Left colon (tissue), 2 donors: ENCODE measurements at regions not wholly inside any gene's neighbourhood (a gene's known extent, or its start where the extent isn't known, plus 50 kb on each side); places are given as distances from the start of the nearest gene placed in this dataset.

Experiments used
- ATAC-seq: fragments of 200-7000 bp; cut with Tn5 transposase; one replicate; pipeline ENCODE4 v1.9.1; 2020; ENCODE audit warnings: mild to moderate bottlenecking, moderate library complexity
- DNase-seq, 2 donors: peaks; one replicate each; pipeline ENCODE4 v3.0.0-alpha.2; 2020
- intact Hi-C, 2 donors: fragments of 100-400 bp; cut with DNase I in 1 of 2; cut with micrococcal nuclease in 1 of 2; formaldehyde crosslinking; loops; one replicate each; pipeline versions ENCODE4 v1.11.2 to v1.14.0; 2022; cut with DNase I, micrococcal nuclease
- donor health status: DM: no; HTN: no; CAD: no.
- donor health status: DM: yes; HTN: yes; CAD: no.

DNA sequence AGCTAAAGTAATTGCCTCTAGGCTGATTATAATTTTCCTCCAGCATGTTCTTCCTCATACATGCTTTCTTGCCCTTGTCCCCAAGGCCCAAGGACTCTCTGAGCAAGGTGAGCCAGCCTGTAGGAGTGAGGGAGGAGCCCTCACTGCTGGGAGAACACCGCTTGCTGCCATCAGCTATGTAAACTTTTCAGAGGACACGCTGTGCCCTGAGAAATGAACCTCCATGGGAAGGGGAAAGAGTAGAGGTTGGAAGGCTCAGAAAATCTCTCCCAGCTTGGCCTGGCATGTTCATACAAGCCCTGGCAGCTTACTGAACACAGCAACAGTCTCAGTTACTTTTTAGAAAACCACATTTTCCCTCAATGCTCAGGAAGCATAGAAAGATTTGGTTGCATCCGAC, 103.0 kb upstream of the SLC24A5 start:
- DNase-seq = no peak
- peak; percentile 75 for ATAC-seq
- intact Hi-C loops = no loop called here

DNA sequence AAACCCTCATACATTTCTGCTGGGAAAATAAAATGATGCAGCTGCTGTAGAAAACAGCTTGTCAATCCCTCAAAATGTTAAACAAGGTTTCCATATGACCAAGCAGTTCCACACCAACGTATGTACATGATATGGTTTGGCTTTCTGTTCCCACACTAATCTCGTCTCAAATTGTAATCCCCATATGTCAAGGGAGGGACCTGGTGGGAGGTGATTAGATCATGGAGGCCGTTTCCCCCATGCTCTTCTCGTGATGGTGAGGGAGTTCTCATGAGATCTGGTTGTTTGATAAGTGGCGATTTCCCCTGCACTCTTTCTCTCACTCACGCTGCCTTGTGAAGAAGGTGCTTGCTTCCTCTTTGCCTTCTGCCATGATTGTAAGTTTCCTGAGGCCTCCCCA, 100.6 kb upstream of the SLC24A5 start:
- intact Hi-C loops = no loop called here
- no peak for DNase-seq
- no peak for ATAC-seq

DNA sequence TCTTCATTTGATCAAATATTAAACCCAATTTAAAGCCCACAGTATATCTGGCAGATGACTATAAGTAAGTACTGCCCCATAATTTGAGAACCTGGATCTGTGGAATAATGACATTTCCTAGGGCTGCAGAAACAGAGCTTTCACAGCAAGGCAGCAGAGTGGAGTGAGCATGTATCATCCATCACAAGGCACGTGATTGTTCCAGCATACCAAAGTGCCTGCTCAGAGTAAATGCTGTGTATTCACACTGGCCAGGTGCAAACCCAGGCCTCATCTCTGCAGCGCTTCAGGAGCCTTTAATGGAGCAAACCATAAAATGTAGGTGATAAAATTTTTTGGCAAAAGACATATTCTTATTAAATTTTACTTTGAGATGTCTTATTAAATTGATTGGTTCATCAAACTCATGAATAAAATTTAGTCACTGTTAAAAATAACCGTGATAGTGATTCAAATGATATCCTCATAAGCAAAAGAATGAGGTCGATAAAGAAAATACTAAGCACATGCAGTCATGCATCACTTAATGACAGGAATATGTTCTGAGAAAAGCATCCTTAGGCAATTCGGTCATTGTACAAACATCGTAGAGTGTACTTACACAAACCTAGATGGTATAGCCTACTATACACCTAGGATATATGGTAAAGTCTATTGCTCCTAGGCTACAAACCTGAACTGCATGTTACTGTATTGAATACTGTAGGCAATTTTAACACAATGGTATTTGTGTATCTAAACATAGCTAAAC, 99.3 kb upstream of the SLC24A5 start:
- intact Hi-C loops = no loop called here
- no peak for ATAC-seq
- DNase-seq = no peak

DNA sequence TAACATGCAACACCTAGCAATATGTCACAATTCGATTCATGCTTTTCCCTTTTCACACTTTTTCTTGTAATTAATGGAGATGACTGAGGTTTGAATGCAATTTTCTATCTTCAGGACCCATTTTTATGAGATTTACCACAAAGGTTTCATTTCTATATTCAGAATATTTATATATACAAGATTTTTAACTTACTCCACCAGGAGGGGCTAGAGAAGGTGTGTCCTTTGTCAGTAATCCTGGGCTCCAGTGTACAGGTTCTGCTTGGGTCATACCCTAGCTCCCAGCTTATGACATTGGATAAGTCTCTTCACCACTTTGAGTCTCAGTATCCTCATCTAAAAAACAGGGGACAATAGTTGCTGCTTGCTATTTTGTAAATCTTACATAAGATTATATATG, 95.7 kb upstream of the SLC24A5 start:
- no peak for ATAC-seq
- no peak for DNase-seq
- intact Hi-C loops = no loop called here

DNA sequence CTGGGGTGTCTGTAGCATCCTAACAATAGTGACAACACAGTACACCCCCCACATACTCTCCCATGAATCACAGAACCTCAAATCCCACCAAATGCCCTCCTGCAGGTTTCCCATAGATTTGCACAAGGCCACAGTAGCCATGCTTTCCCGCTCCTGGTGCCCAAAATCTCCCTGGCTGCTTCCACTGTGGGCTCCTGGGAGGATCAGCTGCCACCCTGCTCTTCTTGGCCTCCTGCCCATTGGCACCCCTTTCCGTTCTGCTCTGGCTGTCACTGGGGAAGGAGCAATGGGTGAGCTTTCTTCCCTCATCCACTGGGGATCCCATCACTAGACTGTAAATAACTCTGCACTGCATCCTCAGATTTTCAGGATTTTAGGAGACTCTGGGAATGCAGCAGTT, 92.1 kb upstream of the SLC24A5 start:
- intact Hi-C loops = no loop called here
- DNase-seq = no peak
- no peak for ATAC-seq

DNA sequence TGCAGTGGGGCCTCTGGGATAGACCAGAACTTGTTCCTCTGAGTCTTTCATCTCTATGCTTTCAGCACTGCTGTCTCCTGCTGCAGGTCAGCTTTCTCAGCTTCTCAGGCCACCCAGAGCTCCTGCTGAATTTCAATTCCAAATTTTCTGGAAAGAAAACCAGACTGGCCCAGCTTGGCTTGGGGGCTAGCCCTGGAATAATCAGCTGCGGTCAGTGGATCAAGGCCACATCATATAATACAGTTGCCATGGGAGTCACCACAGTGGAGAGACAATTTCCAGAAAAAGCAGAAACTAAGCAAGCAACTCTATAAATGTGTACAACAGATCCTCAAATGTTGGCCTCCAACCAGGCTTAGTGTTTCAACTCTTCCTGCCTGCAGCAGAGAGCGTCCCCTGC, 91.1 kb upstream of the SLC24A5 start:
- intact Hi-C loops = no loop called here
- DNase-seq (no peak), ATAC-seq (no peak)

DNA sequence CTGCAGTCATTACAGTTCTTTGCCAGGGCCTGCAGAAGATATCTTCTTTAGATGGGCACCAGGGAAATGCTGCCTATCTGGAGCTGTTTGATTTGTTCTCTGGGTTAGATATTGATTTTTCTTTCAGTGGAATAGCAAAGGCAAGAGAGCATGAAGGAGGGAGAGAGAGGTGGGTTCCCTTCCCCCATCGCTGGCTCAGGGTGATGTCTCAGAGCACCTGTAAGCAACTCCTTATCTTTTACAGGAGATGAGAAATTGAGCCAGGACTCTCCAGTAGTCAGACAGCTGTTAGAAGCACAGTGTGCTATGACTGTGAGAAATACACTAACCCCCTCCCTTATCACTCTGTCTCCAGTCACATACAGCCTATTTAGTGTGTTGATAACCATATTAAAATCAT, 89.3 kb upstream of the SLC24A5 start:
- ATAC-seq (no peak), DNase-seq (no peak)
- intact Hi-C loops = no loop called here

DNA sequence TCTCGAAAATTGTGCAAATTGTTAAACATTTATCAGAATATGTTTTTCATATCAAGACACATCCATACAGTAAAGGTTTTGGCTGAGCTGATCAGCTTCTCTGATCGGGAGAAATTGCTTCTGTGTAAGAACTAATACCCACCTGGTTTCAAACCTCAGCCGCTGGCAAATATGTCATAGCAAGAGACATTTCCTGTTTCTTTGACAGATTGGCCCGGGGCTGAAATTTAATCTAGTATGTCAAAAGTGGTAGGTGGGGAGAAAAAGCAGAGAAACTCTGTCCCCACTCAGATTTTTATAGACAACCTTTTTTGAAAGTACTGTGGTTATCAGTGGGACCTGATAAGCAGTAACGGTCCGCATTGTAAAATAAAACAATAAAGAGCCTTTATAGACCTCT, 88.8 kb upstream of the SLC24A5 start:
- no peak for DNase-seq
- ATAC-seq = no peak
- intact Hi-C loops = no loop called here

DNA sequence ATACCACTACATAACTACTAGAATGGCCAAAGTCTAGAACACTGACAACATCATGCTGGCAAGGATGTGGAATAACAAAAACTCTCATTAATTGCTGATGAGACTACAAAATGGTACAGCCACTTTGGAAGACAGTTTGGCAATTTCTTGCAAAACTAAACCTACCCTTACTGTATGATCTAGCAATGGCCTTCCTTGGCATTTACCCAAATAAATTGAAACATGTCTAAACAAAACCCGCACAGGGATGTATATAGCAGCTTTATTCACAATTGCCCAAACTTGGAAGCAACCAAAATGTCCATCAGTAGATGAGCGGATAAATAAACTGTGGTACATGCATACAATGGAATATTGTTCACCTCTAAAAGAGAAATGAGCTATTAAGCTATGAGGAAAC, 87.9 kb upstream of the SLC24A5 start:
- ATAC-seq = no peak
- intact Hi-C loops = no loop called here
- DNase-seq = no peak

DNA sequence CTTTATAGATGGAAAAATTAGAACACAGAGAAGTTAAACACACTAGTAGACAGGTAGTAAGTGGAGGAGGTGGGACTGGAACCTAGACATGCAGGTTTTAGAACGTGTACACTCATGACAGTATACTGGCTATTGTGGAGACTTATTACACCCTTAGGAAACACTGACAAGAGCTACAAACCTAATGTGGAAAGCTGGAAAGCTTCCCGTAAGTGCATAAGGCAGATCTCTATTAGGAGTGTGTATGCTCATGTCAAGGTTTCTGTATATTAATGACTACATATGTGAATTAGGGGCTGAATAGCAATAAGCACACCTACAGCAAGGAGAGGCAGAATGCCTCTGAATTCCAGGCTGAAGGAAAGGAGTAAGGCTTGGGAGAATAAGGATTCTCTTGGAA, 82.6 kb upstream of the SLC24A5 start:
- DNase-seq (no peak), ATAC-seq (no peak)
- intact Hi-C loops = no loop called here

DNA sequence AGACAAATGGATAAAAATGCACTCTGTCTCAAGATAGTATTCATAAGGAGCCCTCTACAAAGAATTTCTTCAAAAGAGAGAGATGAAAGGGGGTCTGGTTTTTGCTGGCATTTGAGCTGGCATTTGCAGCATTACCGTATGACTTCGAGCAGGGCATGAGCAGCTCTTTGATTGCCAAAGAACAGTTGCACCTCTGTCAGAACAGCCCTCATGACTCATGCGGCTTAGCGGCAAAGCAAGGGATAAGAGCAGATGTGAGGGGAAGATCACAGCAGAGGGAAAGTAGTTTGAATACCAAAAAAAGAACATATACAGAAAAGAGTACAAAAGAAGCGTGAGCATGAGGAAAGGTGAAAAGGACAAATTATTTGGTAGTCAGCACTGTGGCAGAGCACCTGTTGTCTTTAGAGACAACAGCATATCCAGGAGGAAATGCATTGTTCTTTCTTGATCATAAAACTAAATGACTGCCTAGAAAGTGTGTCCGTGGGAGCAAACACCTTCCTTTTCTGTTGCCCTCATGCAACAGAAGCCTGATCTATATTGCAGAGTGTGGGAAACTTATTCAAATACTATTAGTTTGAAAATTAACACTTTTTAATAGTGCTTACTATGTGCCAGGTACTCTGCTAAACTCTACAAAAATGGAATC, 80.5 kb upstream of the SLC24A5 start:
- peak; percentile 90 for ATAC-seq
- peak in 1 of 2 donors; percentile 26 for DNase-seq
- intact Hi-C loops = no loop called here

DNA sequence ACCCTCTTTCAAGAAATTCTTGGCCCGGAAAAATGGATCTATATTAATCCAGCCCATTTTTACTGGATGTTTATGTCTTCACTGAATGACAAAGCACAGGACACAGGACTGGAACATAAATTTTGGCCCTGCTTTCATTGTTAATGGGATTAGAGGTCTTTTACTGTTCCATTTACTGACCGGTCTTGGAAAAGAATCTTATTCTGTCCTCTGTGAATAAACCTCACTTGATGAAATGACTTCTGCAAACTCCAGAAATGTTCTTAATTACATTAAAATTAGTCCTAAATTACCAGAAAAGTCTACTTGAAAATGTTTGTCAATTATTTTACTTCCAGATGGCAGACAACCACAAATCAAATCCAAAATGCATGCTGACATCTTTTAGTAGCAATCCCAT, 79.3 kb upstream of the SLC24A5 start:
- DNase-seq (no peak), ATAC-seq (no peak)
- intact Hi-C loops = no loop called here

DNA sequence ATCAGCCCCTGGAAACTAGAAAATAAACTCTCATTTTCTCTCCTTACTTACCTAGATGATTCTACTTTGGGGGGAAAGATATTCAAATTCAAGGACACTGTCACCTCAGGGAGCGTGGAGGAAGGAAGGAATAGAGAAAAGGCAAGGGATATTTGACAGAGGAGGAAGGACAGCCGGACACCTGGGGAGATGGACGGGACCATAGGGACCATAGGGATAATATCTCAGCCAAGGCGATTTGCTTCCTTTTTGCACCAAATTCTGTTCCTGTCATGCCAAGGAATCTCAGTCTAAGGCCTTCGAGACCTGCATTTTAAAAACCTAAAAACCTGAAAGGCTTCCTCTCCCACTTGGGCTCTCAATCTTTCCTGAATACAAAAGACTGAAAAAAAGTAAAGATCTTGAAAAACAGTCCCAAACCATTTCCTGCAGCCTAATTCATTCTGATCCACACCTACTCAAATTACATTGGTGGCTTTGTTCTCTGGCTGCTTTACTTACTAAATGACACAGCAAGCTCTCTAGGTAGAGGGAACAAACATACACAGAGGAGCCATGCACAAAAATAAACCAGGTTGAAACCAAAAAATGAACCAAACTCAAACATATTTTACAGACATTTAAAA, 73.9 kb upstream of the SLC24A5 start:
- intact Hi-C loops = no loop called here
- DNase-seq (no peak), ATAC-seq (no peak)

DNA sequence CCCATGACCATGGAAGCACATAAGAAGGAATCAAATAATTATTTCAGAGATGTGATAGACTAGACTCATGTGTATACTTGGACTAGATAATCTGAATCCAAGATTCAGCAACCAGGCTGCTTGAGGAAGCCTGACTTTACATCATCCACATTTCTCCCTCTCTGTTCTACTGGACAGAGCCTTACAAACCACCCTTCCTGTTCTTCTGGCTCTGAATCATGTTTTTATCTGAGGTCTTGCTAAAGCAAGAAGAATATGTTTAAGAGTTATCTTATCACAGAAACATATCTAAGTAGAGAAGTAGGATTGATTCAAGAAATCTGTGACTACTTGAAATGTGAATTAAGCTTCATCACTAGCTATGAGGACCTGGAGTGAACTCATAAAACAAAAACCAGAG, 71.1 kb upstream of the SLC24A5 start:
- ATAC-seq = no peak
- no peak for DNase-seq
- intact Hi-C loops = no loop called here

DNA sequence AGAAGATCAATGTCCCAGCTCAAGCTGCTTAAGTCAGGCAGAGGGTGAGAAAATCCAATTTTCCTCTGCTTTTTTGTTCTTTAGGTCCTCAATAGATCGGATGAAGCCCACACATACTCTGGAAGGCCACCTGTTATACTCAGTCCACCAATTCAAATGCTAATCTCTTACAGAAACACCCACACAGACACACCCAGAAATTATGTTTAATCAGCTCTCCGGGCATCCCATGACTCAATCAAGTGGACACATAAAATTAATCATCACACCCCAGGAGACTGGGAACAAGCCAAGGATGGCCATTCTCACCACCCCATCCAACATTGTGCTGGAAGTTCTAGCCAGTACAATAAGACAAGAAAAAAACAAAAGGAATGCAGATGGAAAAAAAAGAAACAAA, 67.8 kb upstream of the SLC24A5 start:
- DNase-seq (no peak), ATAC-seq (no peak)
- intact Hi-C loops = no loop called here

DNA sequence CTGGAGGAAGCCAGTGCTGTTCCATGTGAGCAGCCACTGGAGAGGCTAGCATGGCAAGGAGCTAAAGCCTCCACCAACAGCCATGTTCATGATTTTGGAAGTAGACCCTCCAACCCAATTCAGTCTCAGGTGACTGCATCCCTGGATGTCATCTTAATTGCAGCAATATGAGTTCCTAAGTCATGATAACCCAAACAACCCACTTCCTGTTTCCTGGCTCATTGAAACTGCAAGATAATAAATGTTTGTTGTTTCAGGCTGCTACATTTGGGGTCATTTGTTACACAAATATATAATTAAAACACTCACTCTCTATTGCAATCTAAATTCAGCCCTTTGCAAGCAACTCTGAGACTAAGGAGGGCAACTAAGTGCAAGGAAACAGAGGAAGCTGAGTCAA, 62.4 kb upstream of the SLC24A5 start:
- intact Hi-C loops = no loop called here

DNA sequence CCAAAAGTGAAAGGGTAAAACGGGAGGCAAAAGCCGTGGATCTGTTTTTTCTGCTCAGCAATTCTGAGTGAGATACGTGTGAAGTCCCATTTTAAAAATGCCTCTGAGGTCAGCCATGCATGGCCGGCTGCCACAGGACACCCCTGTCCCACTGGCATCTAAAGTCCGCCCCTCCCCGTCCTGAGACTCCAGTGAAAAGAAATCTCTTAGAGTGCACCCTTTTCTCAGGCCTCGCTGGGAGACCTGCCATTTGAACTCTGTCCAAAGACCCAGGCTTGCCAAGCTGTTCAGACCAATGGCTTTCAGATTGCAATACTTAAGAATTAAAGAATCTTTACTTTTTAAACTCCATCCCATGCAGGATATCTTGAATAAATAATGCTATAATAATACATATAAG, 61.0 kb upstream of the SLC24A5 start:
- DNase-seq (peak in 1 of 2 donors; percentile 19), ATAC-seq (no peak)
- intact Hi-C loops = no loop called here

More for the DNA sequence above, 62.4 kb upstream of the SLC24A5 start:
- DNase-seq (no peak), ATAC-seq (no peak)

DNA sequence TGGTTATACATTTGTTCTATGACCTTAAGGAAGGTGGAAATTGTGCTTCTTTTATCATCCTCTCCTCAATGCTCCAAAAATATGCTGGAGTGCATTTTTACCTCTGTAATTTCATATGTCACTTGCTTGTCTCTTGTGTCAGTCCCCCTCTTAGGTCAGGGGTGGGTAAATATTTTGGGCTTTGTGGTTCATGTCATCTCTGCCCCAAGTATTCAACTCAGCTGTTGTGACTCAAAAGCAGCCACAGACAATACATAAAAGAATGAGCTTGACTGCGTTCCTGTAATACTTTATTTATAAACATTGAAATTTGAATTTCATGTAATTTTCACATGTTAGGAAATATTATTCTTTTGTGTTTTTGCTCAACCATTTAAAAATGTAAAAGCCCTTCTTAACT, 60.4 kb upstream of the SLC24A5 start:
- ATAC-seq = no peak
- intact Hi-C loops = no loop called here

DNA sequence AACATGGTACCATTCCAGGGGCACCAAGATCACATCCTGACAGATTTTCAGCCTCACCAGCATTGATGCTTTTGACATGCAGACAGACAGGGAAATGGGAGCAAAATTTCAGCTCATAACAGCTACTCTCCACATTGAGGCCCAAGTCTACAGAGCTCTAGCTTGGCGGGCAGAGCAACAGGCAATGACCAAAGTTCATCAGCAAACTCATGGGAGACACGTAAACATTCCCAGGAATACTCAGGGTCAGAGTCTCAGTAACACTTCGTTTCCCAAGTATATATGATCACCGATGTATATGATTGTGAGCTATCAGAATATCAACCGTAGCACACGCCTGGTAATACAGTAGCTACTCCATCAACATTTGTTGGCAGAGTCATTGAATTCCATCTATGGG, 59.2 kb upstream of the SLC24A5 start:
- intact Hi-C loops = no loop called here
- DNase-seq = no peak
- peak; percentile 65 for ATAC-seq

More for the DNA sequence above, 60.4 kb upstream of the SLC24A5 start:
- DNase-seq = no peak

DNA sequence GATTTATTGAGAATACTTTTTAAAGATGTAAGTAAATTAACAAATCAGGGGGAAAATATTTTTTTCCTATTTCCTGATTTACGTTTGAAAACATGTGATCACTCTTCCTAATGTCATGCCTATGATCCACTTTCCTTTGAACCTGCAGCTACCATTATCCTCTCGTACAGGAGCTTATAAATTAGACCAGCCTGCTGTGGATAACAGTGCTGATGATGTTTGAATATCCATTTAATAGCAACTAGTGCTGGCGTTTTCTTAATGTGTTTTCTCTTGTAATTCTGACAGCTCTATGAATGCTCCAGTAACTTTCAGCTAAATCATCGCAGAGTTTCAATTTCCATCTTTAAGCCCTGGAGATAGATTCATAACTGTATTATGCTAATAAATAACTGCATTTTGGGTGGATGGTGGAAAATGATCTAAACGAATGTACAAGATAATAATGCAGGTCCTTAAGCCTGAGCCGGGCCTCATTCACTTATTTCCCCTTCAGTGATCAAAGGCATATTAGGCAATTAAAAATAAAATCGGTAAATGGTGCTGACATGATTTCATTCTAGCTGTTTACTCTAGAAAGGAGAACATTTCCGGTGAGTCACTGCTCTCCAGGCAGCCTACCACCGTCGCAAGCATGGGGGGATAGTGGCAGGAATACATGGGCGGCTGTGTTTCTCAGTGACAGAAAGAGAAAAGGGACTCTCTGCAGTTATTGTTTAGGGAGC, 58.5 kb upstream of the SLC24A5 start:
- no peak for ATAC-seq
- DNase-seq = no peak
- intact Hi-C loops = no loop called here
